HG02885 (cell line): ENCODE measurements at regions not wholly inside any gene's neighbourhood (a gene's known extent, or its start where the extent isn't known, plus 50 kb on each side); places are given as distances from the start of the nearest gene placed in this dataset.

Experiments
- ATAC-seq: cut with Tn5 transposase; IDR thresholded peaks from one replicate; pipeline ENCODE4 v1.9.1; 2021; ENCODE audit warnings: mild to moderate bottlenecking; ENCODE audit not compliant: unreplicated experiment, poor library complexity

GRCh38 chr9:1458503-1458902 lies 408.3 kb downstream of the DMRT2 start:
- ATAC-seq, result no peak

- peak; percentile 77 for ATAC-seq
Observed at GRCh38 chr9:1460143-1460769, 410.1 kb downstream of the DMRT2 start.

GRCh38 chr9:1461812-1462211 lies 411.7 kb downstream of the DMRT2 start:
- no peak for ATAC-seq

- no peak for ATAC-seq
Observed at GRCh38 chr9:1462626-1463308, 412.6 kb downstream of the DMRT2 start.

GRCh38 chr9:1469996-1470395 lies 419.8 kb downstream of the DMRT2 start:
- peak; percentile 95 for ATAC-seq

- ATAC-seq, result no peak
Observed at GRCh38 chr9:1473956-1474634, 423.9 kb downstream of the DMRT2 start.

GRCh38 chr9:1474671-1475070 lies 424.5 kb downstream of the DMRT2 start:
- ATAC-seq, result no peak

GRCh38 chr9:1490341-1491232 lies 440.4 kb downstream of the DMRT2 start:
- peak; percentile 95 for ATAC-seq

- no peak for ATAC-seq
Observed at GRCh38 chr9:1492156-1492555, 442.0 kb downstream of the DMRT2 start.

- ATAC-seq, result no peak
Observed at GRCh38 chr9:1495282-1496030, 445.3 kb downstream of the DMRT2 start.

GRCh38 chr9:1505489-1505888 lies 455.3 kb downstream of the DMRT2 start:
- peak; percentile 60 for ATAC-seq

GRCh38 chr9:1510712-1511111 lies 460.6 kb downstream of the DMRT2 start:
- no peak for ATAC-seq

GRCh38 chr9:1513105-1513504 lies 462.9 kb downstream of the DMRT2 start:
- ATAC-seq, result no peak

GRCh38 chr9:1514250-1514649 lies 464.1 kb downstream of the DMRT2 start:
- no peak for ATAC-seq

- peak; percentile 60 for ATAC-seq
Observed at GRCh38 chr9:1514776-1515363, 464.7 kb downstream of the DMRT2 start.

GRCh38 chr9:1515557-1515956 lies 465.4 kb downstream of the DMRT2 start:
- peak; percentile 8 for ATAC-seq

- no peak for ATAC-seq
Observed at GRCh38 chr9:1521547-1521946, 471.4 kb downstream of the DMRT2 start.

- ATAC-seq, result peak; percentile 88
Observed at GRCh38 chr9:1522219-1522767, 472.1 kb downstream of the DMRT2 start.

GRCh38 chr9:1528456-1528855 lies 478.3 kb downstream of the DMRT2 start:
- ATAC-seq, result no peak
